Right hindlimb (tissue), 1 donor: ENCODE measurements at regions not wholly inside any gene's neighbourhood (a gene's known extent, or its start where the extent isn't known, plus 50 kb on each side); places are given as distances from the start of the nearest gene placed in this dataset.

Source experiments
- DNase-seq: peaks from one replicate; pipeline ENCODE4 v3.0.0-alpha.2; 2018

- DNase-seq, result no peak
Measured at GRCh38 chr6:144855375-144855774, 570.2 kb downstream of the UTRN start.

GRCh38 chr6:144855812-144856531 lies 570.8 kb downstream of the UTRN start:
- DNase-seq, result no peak

GRCh38 chr6:144856622-144857021 lies 571.5 kb downstream of the UTRN start:
- no peak for DNase-seq

- DNase-seq, result no peak
Measured at GRCh38 chr6:144857086-144857485, 572.0 kb downstream of the UTRN start.

- no peak for DNase-seq
Measured at GRCh38 chr6:144862769-144863168, 577.6 kb downstream of the UTRN start.

- DNase-seq, result no peak
Measured at GRCh38 chr6:144867761-144868160, 582.6 kb downstream of the UTRN start.

- DNase-seq, result no peak
Measured at GRCh38 chr6:144870782-144871181, 585.6 kb downstream of the UTRN start.

GRCh38 chr6:144873623-144874378 lies 588.7 kb downstream of the UTRN start:
- DNase-seq, result no peak

GRCh38 chr6:144876689-144877088 lies 591.6 kb downstream of the UTRN start:
- DNase-seq, result no peak

- no peak for DNase-seq
Measured at GRCh38 chr6:144877118-144877517, 592.0 kb downstream of the UTRN start.

GRCh38 chr6:144878577-144878976 lies 593.4 kb downstream of the UTRN start:
- DNase-seq, result no peak

GRCh38 chr6:144879436-144879835 lies 594.3 kb downstream of the UTRN start:
- DNase-seq, result no peak

GRCh38 chr6:144882425-144882824 lies 597.3 kb downstream of the UTRN start:
- DNase-seq, result no peak

GRCh38 chr6:144883915-144884314 lies 598.8 kb downstream of the UTRN start:
- no peak for DNase-seq

- no peak for DNase-seq
Measured at GRCh38 chr6:144885817-144886216, 600.7 kb downstream of the UTRN start.

GRCh38 chr6:144886682-144887081 lies 601.5 kb downstream of the UTRN start:
- no peak for DNase-seq

- DNase-seq, result no peak
Measured at GRCh38 chr6:144888621-144889020, 603.5 kb downstream of the UTRN start.

- DNase-seq, result no peak
Measured at GRCh38 chr6:144893680-144894151, 608.6 kb downstream of the UTRN start.

- no peak for DNase-seq
Measured at GRCh38 chr6:144894240-144894639, 609.1 kb downstream of the UTRN start.

GRCh38 chr6:144895313-144896278 lies 610.5 kb downstream of the UTRN start:
- no peak for DNase-seq

- DNase-seq, result peak; percentile 38
Measured at GRCh38 chr6:144896289-144896688, 611.2 kb downstream of the UTRN start.

- no peak for DNase-seq
Measured at GRCh38 chr6:144896871-144897270, 611.7 kb downstream of the UTRN start.

- DNase-seq, result no peak
Measured at GRCh38 chr6:144897441-144897921, 612.3 kb downstream of the UTRN start.
